ENCODE measurements at regions not wholly inside any gene's neighbourhood (a gene's known extent, or its start where the extent isn't known, plus 50 kb on each side); places are given as distances from the start of the nearest gene placed in this dataset.
"Not testable (repeated sequence)": the region's sequence is repeated elsewhere in the genome, so short reads cannot be mapped to it uniquely, and the experiment has no call there.

DNA sequence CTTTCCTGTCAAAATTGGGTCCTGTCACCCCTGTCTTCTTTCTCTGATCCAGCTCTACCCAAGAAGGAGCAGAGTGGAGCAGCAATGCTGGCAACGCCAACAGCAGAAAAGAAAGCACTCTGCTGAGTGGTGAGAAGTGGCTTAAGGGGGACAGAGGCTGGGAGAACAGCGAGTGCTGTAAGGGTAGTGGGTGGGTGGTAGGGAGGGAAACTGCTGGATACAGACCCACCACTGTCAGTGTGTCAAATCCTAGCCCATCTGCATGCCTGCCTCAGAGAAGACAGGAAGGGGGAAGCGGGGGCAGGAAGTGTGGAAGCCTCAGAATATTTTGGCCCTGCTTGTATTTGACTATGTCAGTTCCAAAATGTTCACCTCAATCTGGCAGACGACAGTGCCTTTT, 170.4 kb upstream of the MAST4 start:
- DNase-seq = no peak

DNA sequence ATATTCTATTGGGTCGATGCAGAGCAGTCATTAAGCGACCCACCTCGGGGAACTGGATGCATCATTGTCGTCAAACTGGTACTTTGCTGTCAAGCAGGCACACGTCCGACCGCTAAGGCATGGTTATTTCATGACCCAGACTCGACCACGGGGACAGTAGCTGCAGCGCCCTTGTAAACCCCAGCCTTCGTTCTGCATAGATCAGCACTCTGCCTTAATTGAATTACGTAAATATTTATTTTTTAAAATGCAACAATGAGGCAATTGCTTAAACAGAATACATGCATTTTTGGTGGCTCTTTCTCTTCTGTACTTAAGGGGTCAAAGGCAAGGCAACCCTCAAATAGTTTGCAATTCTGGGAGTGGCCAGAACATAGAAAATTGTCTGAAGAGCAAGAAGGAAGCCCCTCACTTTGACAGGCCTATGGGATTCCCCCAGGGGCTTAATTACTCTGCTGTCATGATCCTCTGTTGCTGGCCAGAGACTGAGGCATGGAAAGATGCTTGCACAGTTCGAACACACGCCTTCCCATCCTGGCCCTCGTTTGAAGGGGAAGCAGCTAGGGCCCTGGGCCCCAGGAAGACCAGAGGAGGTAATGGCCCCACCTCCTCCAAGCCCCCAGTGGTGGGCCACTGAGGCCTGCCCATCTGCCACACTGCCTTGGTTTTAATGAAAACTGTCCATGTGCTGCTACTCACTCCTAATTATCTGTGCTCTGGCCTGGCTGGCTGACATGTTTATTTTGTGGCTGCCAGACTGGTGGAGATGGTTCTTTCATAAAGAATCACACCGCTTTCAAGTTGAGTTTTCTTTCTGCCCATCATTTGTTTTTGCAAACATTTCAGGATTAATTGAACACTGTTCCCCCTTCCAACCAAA, 169.7 kb upstream of the MAST4 start:
- DNase-seq = no peak

GRCh38 chr5:66427139-66427442, 169.1 kb upstream of the MAST4 start:
- DNase-seq = no peak

DNA sequence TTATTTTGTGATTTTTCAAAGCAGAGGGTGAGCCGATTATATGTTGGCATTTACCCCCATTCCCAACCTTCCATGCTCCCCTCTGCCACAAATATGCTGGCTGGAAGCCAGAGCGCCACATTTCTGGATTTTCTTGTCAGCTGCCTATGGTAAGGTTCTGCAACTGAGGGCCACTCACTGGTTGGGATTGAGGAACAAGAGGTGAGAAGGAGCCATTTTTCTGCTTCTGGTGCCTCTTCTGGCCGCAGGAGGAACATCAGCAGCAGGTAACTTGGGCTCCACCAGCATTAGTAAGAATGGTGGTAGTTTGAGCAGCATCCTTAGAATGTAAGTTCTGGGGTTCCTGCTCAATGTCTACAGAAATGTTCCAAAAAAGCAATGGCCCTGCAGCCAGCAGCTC, 159.5 kb upstream of the MAST4 start:
- no peak for DNase-seq

- DNase-seq = no peak
Observed at GRCh38 chr5:66438087-66438486, 158.1 kb upstream of the MAST4 start.

DNA sequence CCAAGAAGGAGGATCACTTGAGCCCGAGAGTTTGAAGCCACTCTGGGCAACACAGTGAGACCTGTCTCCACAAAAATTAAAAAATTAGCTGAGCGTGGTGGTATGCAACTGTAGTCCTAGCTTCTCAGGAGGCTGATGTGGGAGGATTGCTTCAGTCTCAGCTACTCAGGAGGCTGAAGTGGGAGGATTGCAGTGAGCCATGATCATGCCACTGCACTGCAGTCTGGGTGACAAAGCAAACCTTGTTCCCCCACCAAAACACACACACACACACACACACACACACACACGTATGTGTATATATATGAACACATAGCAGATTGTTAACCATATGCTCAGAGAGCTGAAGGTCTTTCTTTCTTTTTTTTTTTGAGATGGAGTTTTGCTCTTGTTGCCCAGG, 157.5 kb upstream of the MAST4 start:
- no peak for DNase-seq

DNA sequence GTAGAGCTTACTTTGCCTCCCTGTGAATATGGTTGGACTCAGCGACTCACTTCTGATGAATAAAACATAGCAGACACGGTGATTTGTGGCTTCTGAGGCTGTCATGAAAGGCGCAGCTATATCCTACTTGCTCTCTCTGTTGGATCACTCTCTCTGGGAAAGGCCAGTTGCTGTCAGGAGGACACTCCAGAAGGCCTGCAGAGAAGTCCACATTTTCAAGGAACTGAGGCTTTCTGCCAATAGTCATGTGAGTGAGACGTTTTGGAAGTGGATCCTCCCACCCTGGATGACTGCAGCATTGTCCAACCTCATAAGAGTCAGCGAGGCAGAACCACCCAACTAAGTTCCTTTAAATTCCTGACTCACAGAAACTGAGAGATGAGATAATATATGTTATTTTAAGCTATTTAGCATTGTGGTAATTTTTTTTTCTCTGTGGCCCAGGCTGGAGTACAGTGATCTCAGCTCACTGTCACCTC, 156.0 kb upstream of the MAST4 start:
- no peak for DNase-seq

DNA sequence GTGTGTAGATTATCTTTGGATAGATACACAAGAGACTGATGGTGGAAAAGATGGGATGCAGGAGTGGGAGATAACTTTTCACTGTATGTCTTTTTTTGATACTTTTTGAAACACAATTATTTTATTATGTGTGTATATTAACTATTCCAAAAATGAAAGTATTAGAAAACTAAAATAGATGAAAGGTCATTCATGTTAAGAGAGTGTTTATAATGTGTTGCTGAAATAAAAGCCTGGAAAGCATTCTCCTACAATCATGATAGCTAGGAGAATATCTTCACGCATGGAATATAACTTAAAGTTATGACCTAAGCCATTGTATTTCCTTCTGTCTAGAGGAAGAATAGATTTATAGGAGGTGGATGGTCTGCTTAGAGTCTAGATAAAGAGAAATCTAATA, 154.8 kb upstream of the MAST4 start:
- DNase-seq = no peak

- no peak for DNase-seq
Observed at GRCh38 chr5:66442951-66443445, 153.2 kb upstream of the MAST4 start.

DNA sequence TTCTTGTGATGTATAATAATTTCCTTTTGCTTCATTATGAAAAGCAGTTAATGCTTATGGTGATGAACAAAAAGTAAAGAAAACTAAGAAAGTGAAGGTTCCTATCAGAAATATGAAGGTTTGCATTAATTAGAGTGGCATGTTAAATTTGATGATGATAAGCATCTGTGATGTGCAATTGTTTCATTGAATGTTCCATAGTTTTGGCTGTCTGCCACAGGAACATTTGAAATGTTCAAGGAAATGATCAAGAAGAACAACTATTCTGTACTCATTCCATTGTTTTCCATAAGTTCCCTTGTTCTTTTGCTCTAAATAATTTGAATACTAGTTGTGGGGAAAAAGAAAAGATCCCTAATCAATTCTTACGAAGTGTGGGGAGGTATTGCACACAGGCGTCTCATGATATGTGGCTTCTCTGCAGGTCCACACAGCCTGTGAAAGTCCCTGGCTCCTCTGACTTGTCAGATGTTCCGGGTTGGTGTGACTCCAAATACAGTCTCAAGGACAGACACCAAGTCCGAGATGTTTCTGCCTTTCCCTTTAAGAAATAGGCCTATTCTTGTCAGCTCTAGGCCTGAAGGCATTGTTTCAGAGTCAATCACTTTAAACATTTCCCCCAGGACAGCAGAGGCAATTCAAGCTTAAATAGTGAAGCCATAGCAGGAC, 152.6 kb upstream of the MAST4 start:
- no peak for DNase-seq

GRCh38 chr5:66448070-66448469, 148.1 kb upstream of the MAST4 start:
- not testable (repeated sequence) for DNase-seq

DNA sequence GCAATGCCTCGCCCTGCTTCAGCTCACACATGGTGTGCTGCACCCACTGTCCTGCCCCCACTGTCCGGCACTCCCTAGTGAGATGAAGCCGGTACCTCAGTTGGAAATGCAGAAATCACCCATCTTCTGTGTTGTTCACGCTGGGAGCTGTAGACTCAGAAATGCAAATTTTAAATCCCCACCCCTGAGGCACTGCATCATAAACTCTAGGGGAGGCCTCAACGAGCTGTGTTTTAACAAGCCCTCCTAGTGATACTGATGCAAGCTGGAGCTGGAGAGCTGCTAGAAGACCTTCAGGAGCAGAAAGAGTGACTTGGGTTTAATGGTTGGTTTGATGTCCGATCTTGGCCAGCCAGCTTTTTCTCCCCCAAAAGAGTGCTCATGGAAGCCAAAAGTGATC, 146.0 kb upstream of the MAST4 start:
- DNase-seq = no peak

- DNase-seq = no peak
Observed at GRCh38 chr5:66450988-66451387, 145.2 kb upstream of the MAST4 start.

GRCh38 chr5:66452109-66452508, 144.1 kb upstream of the MAST4 start:
- DNase-seq = no peak

GRCh38 chr5:66454186-66455078, 141.8 kb upstream of the MAST4 start:
- no peak for DNase-seq

- DNase-seq = no peak
Observed at GRCh38 chr5:66459728-66460127, 136.5 kb upstream of the MAST4 start.

DNA sequence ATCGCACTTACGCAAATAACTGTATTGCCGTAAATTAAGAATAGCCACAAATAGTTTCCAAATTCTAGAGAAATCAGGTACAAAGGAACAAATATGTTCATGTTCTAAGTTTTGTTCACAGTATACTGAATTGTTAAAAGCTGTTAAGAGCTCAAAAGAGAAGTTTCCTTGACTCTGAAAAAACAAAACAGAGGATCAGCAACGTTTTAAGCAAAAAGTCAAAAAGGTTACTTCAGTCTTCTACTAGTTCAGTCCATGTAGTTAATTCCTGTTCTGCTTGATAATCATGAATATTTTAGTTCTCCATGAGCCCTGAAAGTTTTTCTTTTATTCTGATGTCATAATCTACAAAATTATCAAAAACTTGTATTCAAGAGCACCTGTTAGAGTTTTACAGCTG, 128.6 kb upstream of the MAST4 start:
- DNase-seq = no peak

GRCh38 chr5:66469684-66470083, 126.5 kb upstream of the MAST4 start:
- no peak for DNase-seq

GRCh38 chr5:66472010-66472409, 124.2 kb upstream of the MAST4 start:
- DNase-seq = no peak

DNA sequence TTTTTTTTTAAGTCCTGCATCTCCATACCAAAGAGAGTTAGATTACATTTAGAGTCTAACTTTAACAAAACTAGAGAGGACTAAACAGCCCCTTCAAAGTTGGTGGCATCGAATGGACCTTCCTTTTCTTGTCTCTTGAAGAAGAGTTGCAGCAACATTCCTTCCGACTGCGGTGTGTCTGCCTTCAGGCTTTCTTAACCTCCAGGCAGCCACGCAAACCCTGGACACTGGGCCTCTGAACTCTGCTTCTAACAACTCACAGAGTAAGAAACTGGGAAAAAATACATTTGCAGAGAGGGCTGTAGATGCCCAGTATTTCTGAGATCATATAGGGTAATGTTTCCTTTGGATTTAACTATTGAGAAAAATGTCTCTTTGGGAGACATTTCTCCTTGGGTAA, 120.5 kb upstream of the MAST4 start:
- no peak for DNase-seq

- no peak for DNase-seq
Observed at GRCh38 chr5:66477596-66477995, 118.6 kb upstream of the MAST4 start.

GRCh38 chr5:66494437-66494836, 101.8 kb upstream of the MAST4 start:
- DNase-seq = no peak

GRCh38 chr5:66498791-66499207, 97.4 kb upstream of the MAST4 start:
- no peak for DNase-seq

Data from hippocampal formation (tissue), 2 donors.